Nephron (organoid): ENCODE measurements at regions not wholly inside any gene's neighbourhood (a gene's known extent, or its start where the extent isn't known, plus 50 kb on each side); places are given as distances from the start of the nearest gene placed in this dataset.

Source experiments
- H3K27ac Mint-ChIP-seq, 3 experiments: 2 replicates each; pipeline ENCODE4 v1.8.0; 2020; ENCODE audit warnings: mixed read lengths in 3 of 3, mild to moderate bottlenecking in 2 of 3, moderate library complexity in 1 of 3
- H3K27me3 Mint-ChIP-seq: 2 replicates; pipeline ENCODE4 v1.8.0; 2021; ENCODE audit warnings: low read depth, mild to moderate bottlenecking, moderate library complexity, mixed read lengths
- H3K36me3 Mint-ChIP-seq: 2 replicates; pipeline ENCODE4 v1.8.0; 2020; ENCODE audit warnings: low read depth, mixed read lengths
- H3K4me1 Mint-ChIP-seq: 2 replicates; pipeline ENCODE4 v1.8.0; 2020; ENCODE audit warnings: mixed read lengths
- H3K4me3 Mint-ChIP-seq, 3 experiments: 2 replicates each; pipeline ENCODE4 v1.8.0; 2020; ENCODE audit warnings: mild to moderate bottlenecking in 3 of 3, mixed read lengths in 3 of 3, moderate library complexity in 2 of 3
- H3K9me3 Mint-ChIP-seq: 2 replicates; pipeline ENCODE4 v1.8.0; 2020; ENCODE audit warnings: mixed read lengths
- TF ChIP-seq, protein P1 (sequence below), 3 experiments: fragments of 200-600 bp; sonication (generic); IDR thresholded peaks; one replicate each; pipeline ENCODE4 v1.5.0; 2021; ENCODE audit warnings: antibody characterized with exemption in 3 of 3; ENCODE audit not compliant: unreplicated experiment in 3 of 3

DNA sequence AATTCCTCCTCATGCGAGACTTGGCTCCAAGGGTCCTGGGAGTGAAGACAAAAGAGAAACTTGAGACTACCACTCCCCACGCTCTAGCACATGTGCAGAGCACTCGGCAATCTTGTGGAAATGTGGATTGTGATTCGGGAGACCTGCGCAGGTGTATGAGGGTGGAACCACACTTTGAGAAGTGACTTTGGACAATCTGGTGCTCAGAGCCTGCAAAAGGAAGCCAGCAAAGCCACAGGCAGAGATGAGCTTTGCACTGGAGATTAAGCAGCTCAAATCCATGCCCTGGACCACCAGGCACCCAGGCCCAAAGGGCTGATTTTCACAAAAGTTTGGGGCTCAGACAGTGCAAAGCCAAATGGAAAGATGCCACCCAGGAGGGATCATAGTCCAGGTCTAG, 162.5 kb upstream of the TSHZ3 start:
- no peaks in the 10 kb centered on the region for H3K9me3 Mint-ChIP-seq
- peaks cover 11% of the 10 kb centered on the region for H3K27me3 Mint-ChIP-seq
- H3K27ac Mint-ChIP-seq, result no peak overlapping the region

DNA sequence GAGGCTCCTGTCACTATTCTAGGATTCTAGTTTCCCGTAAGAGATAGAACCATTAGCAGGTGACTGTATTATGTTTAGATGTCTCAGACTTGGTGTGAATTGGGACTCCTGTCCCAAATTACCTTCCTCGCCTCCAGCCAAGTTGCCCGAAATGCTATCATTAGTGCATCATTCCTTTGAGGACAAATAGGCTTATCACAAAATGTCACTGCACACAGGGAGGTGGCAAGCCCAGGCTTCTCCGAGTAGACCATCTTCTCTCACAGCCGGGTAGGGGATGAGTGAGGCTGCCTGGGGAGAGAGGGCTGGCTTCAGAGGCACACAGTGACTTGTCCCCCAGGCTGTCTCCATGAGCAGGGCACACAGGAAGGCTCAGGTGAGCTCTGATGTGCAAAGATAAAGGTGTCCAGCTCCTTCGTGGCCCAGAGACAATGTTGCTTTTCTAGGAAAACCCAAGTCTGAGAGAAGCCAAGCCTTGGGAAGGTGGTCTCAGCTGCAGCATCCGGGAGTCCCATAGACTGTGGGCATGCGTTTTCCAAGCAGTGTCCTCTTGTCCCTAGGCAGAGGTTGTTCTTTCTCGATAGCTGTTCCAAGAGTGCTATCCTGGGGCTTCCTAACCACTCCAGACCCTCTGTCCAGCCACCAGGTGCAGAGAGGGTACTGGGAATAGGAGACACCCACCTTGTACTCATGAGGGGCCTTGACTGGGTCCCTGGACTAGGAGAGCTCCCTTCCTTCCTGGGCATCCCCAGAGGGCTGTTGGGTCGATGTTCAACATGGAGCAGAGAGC, 163.1 kb upstream of the TSHZ3 start:
- H3K27me3 Mint-ChIP-seq, result peaks cover 9% of the 10 kb centered on the region
- no peak overlapping the region for H3K27ac Mint-ChIP-seq
- H3K9me3 Mint-ChIP-seq, result no peaks in the 10 kb centered on the region
- H3K36me3 Mint-ChIP-seq, result no peaks in the 10 kb centered on the region
- peaks cover 40% of the 10 kb centered on the region for H3K4me1 Mint-ChIP-seq
- H3K4me3 Mint-ChIP-seq, result no peak overlapping the region
- TF ChIP-seq, protein P1, sequence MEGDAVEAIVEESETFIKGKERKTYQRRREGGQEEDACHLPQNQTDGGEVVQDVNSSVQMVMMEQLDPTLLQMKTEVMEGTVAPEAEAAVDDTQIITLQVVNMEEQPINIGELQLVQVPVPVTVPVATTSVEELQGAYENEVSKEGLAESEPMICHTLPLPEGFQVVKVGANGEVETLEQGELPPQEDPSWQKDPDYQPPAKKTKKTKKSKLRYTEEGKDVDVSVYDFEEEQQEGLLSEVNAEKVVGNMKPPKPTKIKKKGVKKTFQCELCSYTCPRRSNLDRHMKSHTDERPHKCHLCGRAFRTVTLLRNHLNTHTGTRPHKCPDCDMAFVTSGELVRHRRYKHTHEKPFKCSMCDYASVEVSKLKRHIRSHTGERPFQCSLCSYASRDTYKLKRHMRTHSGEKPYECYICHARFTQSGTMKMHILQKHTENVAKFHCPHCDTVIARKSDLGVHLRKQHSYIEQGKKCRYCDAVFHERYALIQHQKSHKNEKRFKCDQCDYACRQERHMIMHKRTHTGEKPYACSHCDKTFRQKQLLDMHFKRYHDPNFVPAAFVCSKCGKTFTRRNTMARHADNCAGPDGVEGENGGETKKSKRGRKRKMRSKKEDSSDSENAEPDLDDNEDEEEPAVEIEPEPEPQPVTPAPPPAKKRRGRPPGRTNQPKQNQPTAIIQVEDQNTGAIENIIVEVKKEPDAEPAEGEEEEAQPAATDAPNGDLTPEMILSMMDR (IDR thresholded peaks at IDR 0.05; ENCODE audit: unreplicated experiment in 3 of 3), result no peak

More for the DNA sequence above, 162.5 kb upstream of the TSHZ3 start:
- TF ChIP-seq, protein P1 (IDR thresholded peaks at IDR 0.05; ENCODE audit: unreplicated experiment in 3 of 3), result no peak
- Mint-ChIP-seq H3K4me3 (no peak overlapping the region), H3K4me1 (peaks cover 33% of the 10 kb centered on the region), H3K36me3 (no peaks in the 10 kb centered on the region)

DNA sequence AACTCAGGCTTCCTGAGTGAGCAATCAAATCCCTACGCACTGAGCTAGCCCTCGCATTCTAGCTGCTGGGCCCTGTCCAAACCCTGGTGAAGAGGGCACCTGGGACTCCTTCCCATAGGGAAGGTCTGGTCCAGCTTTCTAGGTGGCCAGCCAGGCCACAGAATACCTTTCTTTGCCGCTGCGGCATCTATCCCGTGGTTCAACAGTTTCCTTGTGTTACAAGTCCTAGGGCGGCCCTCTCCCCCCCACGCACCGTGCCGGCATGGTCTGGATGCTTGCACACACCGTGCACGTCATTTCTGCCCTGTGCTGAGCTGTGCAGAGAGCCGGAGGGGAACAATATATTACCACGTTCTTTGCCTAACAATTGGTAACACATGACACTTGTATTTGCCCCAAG, 164.6 kb upstream of the TSHZ3 start:
- Mint-ChIP-seq H3K4me3 (no peak overlapping the region), H3K27me3 (peaks cover 11% of the 10 kb centered on the region), H3K9me3 (no peaks in the 10 kb centered on the region), H3K4me1 (peaks cover 44% of the 10 kb centered on the region), H3K36me3 (no peaks in the 10 kb centered on the region), H3K27ac (no peak overlapping the region)
- TF ChIP-seq, protein P1 (IDR thresholded peaks at IDR 0.05; ENCODE audit: unreplicated experiment in 3 of 3), result no peak

DNA sequence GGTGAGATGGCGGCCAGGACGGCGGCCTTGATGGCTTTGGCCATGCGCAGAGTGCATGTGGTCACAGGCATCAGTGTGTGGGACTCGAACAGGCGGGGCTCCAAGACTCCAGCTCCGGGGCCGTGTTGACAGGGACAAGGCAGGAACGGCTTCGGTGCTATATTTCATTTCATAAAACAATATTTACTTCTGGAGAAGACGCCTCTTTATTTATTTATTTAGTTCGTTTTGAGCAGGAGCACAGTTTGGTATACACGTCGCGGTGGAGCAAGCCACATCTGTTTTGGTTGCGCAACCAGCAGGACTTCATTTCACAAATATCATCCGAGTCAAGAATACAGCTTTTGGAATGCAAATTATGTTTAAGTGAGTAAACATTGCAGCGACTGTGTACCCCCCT, 166.7 kb upstream of the TSHZ3 start:
- no peak overlapping the region for H3K27ac Mint-ChIP-seq
- TF ChIP-seq, protein P1 (IDR thresholded peaks at IDR 0.05; ENCODE audit: unreplicated experiment in 3 of 3), result no peak
- H3K4me3 Mint-ChIP-seq, result no peak overlapping the region
- no peaks in the 10 kb centered on the region for H3K36me3 Mint-ChIP-seq
- H3K27me3 Mint-ChIP-seq, result peaks cover 11% of the 10 kb centered on the region
- peaks cover 54% of the 10 kb centered on the region for H3K4me1 Mint-ChIP-seq
- H3K9me3 Mint-ChIP-seq, result peaks cover 5% of the 10 kb centered on the region

DNA sequence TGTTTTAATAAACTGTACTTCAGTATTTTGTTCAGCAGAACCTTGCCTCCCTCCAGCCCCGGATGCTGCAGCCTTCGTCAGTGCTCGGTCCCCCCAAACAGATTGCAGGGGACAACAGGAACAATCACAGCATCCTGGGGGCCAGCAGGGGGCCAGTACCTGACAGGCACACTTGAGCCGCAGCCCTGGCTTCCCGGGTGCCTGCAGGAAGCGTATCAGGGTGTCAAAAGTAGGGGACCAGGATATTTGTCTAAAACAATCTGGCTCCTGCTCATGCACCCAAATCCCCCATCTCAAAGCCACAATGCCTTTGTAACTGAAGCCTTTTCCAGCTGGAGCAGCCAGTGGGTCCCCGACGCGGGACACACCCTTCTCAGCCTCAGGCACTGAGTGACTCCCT, 167.5 kb upstream of the TSHZ3 start:
- Mint-ChIP-seq H3K4me1 (peaks cover 48% of the 10 kb centered on the region), H3K36me3 (no peaks in the 10 kb centered on the region), H3K27me3 (peaks cover 11% of the 10 kb centered on the region), H3K27ac (no peak overlapping the region), H3K9me3 (peaks cover 7% of the 10 kb centered on the region), H3K4me3 (no peak overlapping the region)
- TF ChIP-seq, protein P1 (IDR thresholded peaks at IDR 0.05; ENCODE audit: unreplicated experiment in 3 of 3), result no peak
